ENCODE measurements at regions not wholly inside any gene's neighbourhood (a gene's known extent, or its start where the extent isn't known, plus 50 kb on each side); places are given as distances from the start of the nearest gene placed in this dataset.

DNA sequence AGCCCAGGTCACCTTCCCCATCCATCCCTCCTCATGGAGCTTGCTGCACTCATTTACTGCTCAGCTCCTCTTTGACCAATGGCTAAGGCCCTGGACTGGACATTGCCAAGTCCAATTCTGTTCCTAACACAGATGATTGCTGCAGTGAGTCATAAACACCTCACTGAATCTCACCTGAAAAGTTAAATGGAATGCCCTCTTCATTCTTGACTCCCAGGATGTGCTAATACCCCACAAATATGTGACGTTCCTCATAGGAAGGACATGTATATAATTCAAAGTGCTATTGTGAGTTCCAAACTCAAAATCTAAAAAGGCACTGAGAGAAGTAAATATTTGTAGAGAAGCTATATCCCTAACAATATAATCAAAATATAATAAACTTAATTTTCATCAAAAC lies 73.5 kb upstream of the DLX6 start:
- no peak for DNase-seq

DNA sequence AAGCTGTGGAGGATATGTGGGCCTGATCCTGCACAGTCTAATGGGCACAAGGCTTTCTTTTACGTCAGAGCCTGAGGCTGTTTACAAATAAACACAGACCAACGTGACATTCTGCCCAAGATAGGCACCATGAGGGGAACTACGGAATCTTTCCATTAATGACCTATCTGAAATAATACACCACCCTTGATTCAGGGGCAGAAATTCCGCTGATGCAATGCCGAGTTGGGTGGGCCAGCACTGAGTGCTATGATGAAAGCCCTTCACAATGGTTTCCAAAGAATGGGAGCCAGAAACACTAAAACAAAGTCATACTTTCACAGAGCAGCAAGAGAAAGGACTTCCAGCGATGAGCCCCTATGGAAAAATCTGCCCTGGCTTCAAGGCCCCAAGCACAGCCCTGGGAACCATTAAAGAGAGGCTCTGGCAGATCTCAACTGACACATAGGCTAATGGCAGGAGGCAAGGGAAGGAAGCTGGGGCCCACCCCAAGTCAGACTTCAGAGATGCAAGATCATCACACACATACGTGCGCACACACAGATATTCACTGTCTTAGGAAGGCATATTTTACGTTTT lies 72.2 kb upstream of the DLX6 start:
- no peak for DNase-seq

DNA sequence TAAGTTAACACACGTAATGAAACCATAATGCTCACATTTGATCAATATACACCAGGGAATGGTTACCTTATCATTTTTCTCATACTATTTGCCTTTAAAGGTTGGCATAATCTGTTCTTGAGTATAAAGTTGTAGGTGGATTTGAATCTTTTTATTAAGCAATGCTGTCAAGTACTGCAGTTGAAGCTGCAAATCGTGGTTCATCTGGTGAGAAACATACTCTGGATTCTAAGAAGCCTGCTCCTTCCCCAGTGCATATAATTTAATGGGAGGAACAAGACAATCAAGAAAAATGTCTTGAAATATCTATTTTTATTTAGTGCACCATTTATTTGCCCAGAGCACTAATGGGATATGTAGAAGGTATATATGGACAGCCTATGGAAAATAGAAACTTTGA lies 68.7 kb upstream of the DLX6 start:
- no peak for DNase-seq

DNA sequence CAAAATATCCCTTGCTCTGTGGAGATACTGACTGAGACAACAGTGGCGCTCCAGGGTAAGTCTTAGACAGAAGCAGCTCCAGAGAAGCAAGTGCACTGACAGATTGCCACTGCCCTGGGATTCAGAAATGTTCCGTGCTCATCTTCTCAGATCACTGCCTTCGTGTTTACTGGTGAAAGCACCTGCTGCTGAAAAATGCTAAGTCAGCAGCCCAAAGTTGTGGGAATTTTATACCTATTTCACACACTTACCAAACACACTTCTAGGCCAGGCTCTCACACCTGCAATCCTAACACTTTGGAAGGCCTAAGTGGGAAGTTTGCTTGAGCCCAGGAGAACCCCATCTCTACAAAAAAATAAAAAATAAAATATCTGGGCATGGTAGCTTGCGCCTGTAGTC lies 63.2 kb upstream of the DLX6 start:
- DNase-seq = no peak

DNA sequence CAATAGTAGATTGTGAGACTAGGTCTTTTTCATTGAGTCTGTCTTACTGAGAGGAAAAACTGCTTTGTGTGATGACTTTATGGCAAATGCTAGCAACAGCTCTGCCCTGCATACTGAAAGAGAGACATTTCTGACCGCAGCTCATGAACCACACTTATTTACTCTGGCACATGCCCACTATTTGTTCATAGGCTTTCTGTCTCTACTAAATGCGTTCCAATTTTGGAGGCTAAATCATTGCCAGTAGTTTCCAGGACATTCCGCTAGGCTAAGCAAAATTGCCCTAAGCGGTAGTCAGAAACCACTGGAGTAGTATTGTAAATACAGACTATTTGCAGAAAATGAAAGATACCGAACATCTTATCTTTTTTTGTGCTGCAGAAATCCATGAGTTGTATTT lies 55.6 kb upstream of the DLX6 start:
- DNase-seq = no peak

DNA sequence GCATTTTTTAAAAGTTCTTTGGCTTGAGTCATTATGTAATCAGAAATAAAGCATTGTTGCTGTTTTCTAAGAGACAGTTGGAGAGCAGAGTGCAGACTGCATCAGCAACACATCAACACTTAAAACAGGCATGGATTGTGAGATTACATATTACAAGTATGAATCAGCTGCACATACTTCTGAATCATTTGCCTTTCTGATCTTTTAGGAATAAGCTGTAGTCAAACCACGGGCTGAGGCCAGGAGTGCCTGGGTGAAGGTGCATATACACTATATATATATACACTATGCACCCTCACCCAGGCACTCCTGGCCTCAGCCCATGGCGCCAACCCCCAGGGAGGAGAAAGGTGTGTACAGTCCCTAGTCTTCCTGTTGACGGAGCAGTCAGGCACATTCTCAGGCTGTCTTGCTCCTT lies 52.4 kb upstream of the DLX6 start:
- DNase-seq = no peak

DNA sequence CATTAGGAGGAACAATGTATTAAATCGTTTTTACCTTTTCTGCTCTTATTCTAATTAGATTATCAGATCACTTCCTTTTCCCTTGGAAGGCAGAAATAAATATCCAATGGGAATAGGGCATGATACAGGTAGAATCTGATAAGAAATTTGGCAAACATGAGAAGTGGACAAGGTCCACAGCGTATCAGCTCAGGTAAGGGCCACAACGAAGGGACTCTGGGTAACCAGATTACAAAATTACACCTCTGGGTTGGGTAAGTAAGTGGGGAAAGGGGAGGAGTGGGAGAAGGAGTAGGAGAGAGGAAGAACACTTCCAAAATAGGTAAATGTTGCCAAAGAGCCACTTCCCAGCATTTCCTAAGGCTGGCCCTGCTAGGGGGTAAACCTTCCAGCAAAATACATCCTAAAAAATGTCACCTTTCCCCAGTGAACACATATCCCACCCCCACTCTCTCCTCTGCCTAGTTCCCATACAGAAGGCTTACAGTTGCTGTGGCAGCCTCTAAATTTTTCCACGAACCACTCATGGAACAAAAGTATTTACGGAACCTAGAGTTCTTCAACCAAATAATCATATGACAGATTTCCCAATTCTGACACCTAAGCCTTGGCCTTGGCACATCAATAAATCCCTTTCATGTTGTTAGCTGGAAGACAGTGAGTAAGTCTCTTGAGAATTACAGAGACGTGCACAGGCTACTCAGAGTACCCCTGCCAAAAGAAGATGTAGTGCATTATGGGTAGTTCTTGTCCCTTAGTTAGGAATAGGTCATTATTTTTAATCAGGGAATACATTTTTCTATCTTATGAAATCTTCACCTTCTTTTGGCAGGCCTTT lies 51.5 kb upstream of the DLX6 start:
- DNase-seq = no peak
